ENCODE measurements at regions not wholly inside any gene's neighbourhood (a gene's known extent, or its start where the extent isn't known, plus 50 kb on each side); places are given as distances from the start of the nearest gene placed in this dataset.

DNA sequence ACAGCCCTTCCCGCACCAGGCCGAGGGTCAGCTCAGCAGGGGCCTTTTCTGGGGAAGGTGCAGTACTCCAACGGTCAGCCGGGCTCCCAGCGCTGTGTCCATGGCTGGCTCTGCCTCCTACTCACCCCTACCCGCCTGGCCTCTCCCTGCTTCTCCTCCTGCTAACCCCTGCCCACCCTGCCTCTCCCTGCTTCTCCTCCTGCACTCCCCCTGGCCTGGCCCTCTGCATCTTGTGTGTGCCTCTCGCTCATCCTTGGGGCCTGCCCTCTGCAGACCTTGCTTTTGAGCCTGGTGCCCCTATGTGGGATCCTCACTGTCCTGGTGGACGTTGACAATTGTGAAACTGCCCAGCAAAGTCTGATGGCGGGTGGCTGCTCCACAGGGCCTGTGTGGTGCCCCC lies 274.6 kb upstream of the IRX2 start:
- TF ChIP-seq, protein P1, sequence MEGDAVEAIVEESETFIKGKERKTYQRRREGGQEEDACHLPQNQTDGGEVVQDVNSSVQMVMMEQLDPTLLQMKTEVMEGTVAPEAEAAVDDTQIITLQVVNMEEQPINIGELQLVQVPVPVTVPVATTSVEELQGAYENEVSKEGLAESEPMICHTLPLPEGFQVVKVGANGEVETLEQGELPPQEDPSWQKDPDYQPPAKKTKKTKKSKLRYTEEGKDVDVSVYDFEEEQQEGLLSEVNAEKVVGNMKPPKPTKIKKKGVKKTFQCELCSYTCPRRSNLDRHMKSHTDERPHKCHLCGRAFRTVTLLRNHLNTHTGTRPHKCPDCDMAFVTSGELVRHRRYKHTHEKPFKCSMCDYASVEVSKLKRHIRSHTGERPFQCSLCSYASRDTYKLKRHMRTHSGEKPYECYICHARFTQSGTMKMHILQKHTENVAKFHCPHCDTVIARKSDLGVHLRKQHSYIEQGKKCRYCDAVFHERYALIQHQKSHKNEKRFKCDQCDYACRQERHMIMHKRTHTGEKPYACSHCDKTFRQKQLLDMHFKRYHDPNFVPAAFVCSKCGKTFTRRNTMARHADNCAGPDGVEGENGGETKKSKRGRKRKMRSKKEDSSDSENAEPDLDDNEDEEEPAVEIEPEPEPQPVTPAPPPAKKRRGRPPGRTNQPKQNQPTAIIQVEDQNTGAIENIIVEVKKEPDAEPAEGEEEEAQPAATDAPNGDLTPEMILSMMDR (IDR thresholded peaks at IDR 0.05; ENCODE audit: insufficient read depth, low read length, missing control alignments): no peak
- no peak for DNase-seq (ENCODE audit: low read depth, low spot score)
- CTCF ChIA-PET: no interaction called here
- POLR2A ChIA-PET: no interaction called here
- no peak overlapping the region for H3K4me3 ChIP-seq (ENCODE audit: low read depth, low read length)

DNA sequence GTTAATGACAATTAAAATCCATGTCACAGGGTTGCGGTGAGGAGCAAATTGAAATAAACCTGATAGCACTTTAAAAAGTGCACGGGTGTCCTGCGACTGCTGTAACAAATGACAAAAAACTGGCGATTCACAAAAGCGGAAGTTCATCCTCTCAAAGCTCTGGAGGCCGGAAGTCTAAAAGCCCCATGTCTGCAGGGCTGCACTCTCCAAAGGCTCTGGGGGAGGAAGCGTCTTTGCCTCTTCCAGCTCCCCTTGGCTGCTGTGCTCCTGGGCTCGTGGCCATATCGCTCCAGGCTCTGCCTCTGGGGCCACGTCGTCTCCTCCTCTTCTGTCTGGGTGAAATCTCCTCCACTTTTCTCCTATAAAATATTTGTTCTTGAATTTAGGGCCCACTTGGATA lies 273.9 kb upstream of the IRX2 start:
- TF ChIP-seq, protein P1 (IDR thresholded peaks at IDR 0.05; ENCODE audit: insufficient read depth, low read length, missing control alignments): no peak
- ChIA-PET POLR2A (no interaction called here), CTCF (no interaction called here)
- DNase-seq (ENCODE audit: low read depth, low spot score): no peak
- H3K4me3 ChIP-seq (ENCODE audit: low read depth, low read length): no peak overlapping the region

DNA sequence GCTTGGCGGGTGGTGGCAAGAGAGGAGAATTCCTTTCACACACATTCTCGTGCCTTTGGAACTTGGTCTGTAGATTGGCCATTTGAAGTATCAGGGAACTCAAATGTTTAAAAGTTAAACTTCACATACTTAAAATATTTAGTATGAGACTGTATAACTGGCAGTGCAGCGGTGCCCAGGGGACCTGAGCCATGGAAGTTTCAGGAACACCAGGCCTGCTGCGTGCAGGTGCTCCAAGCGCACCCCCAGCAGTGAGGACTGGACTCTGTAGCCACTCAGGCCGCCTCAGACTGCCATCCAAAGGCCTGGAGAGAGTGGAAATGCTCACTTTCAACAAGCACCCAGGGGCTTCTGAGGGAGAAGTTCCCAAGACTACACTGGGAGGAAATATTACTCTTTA lies 273.5 kb upstream of the IRX2 start:
- POLR2A ChIA-PET: no interaction called here
- CTCF ChIA-PET: no interaction called here
- TF ChIP-seq, protein P1 (IDR thresholded peaks at IDR 0.05; ENCODE audit: insufficient read depth, low read length, missing control alignments): no peak
- no peak for DNase-seq (ENCODE audit: low read depth, low spot score)
- H3K4me3 ChIP-seq (ENCODE audit: low read depth, low read length): no peak overlapping the region

DNA sequence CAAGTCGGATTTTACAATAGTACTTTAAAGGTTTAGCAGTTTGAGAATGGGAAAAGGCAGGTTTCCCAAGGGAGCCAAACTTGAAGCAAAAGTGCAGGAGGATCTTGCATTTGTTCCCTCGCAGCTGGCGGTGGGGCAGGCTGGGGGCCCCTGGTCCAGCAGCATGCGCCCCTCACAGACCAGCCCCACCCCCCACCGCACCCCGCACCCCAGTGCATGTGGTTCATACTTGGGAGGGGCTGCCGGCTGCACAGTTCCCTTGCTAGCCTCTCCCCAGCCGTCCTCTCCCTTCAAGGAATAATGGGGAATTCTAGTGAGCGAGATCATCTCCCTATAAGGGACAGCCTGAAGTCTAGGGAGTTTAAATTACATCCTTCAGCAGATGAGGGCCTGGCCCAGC lies 273.1 kb upstream of the IRX2 start:
- ChIA-PET CTCF (no interaction called here), POLR2A (no interaction called here)
- DNase-seq (ENCODE audit: low read depth, low spot score): no peak
- H3K4me3 ChIP-seq (ENCODE audit: low read depth, low read length): no peak overlapping the region
- TF ChIP-seq, protein P1 (IDR thresholded peaks at IDR 0.05; ENCODE audit: insufficient read depth, low read length, missing control alignments): no peak

DNA sequence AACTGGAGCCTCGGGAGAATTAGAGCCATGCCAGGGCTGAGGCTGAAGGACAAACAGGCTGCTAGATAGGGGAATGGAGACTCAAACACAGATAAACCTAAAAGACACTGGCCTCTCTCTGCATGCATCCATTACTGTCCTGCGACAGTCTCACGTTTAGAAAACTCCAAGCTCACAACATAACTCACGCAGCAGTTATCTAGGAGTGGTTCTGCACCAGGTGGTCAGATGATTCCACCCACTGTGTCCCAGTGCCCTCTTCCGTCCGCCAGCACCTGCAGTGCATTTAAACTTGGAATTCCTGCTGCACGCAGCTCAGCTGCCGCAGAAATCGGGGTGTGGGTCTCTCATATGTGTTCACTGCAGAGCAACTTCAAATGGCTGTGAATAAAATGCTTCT lies 272.6 kb upstream of the IRX2 start:
- ChIA-PET POLR2A (no interaction called here), CTCF (no interaction called here)
- H3K4me3 ChIP-seq (ENCODE audit: low read depth, low read length): no peak overlapping the region
- TF ChIP-seq, protein P1 (IDR thresholded peaks at IDR 0.05; ENCODE audit: insufficient read depth, low read length, missing control alignments): no peak
- no peak for DNase-seq (ENCODE audit: low read depth, low spot score)

DNA sequence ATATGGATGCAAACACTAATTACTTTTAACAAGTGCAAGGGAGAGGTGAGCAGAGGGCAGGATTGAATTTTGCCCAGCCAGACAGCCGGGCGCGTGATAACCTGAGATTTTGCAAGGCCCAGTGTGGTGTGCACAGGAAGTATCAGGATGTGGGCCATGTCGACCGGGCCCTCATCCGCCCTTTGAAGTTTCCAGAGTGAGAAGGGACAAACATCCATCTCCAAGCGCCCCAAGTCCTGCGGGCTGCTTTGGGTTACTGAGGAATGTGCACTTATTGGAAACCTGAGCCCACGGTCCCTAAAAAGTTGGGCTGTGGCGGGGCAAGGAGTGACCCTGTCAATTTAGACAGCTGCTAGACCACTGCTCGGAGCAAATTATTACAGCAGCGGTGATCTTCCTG lies 272.2 kb upstream of the IRX2 start:
- no peak overlapping the region for H3K4me3 ChIP-seq (ENCODE audit: low read depth, low read length)
- no peak for DNase-seq (ENCODE audit: low read depth, low spot score)
- CTCF ChIA-PET: no interaction called here
- POLR2A ChIA-PET: no interaction called here
- TF ChIP-seq, protein P1 (IDR thresholded peaks at IDR 0.05; ENCODE audit: insufficient read depth, low read length, missing control alignments): no peak
